ENCODE measurements at regions not wholly inside any gene's neighbourhood (a gene's known extent, or its start where the extent isn't known, plus 50 kb on each side); places are given as distances from the start of the nearest gene placed in this dataset.

GRCh38 chr3:18745472-18745871 is 320.3 kb upstream of the SATB1 start:
- H3K27ac Mint-ChIP-seq = no peak overlapping the region

More at GRCh38 chr3:18745472-18745871, 320.3 kb upstream of the SATB1 start:
- H3K4ac ChIP-seq (ENCODE audit: low read depth, low read length) = no peak overlapping the region
- Mint-ChIP-seq H3K9me3 (no peaks in the 10 kb centered on the region), H3K27me3 (ENCODE audit: low read depth) (no peaks in the 10 kb centered on the region), H3K4me3 (no peak overlapping the region), H3K36me3 (ENCODE audit: insufficient read depth in 1 of 3, low read depth in 3 of 3) (no peaks in the 10 kb centered on the region), H3K4me1 (peaks cover 0 to 5% of the 10 kb centered on the region in 2 experiments; a peak in 3 of 4 replicates)
- H2BK120ac ChIP-seq (ENCODE audit: low read depth, low read length, poor library complexity, severe bottlenecking) = no peak overlapping the region
- no peak overlapping the region for H2AFZ ChIP-seq (ENCODE audit: low read length)
- H3K9ac ChIP-seq (ENCODE audit: extremely low read depth, insufficient read length, low read length) = no peak overlapping the region
- H3K27ac ChIP-seq (ENCODE audit: insufficient read length, low read depth, low read length) = no peak overlapping the region
- no peak overlapping the region for H2BK5ac ChIP-seq (ENCODE audit: insufficient read length, low read length)
- H3K27me3 ChIP-seq (ENCODE audit: insufficient read depth, low read length) = no peaks in the 10 kb centered on the region
- H3K18ac ChIP-seq (ENCODE audit: insufficient read length, low read depth, low read length) = no peak overlapping the region
- no peaks in the 10 kb centered on the region for H3K4me1 ChIP-seq (ENCODE audit: insufficient read depth, low read length)
- H2BK20ac ChIP-seq (ENCODE audit: low read depth, low read length, poor library complexity, severe bottlenecking) = no peak overlapping the region
- WGBS (ENCODE audit: extremely low coverage, insufficient read length, low lambda C conversion rate) = no CpG with 5 or more reads among the region's 6 CpGs
- H3T11ph ChIP-seq (ENCODE audit: low read length) = no peak overlapping the region
- no peak overlapping the region for H3K56ac ChIP-seq (ENCODE audit: insufficient read length, low read depth, low read length)
- no peak overlapping the region for H4K5ac ChIP-seq (ENCODE audit: insufficient read length, low read depth, low read length)
- no peak overlapping the region for H2BK12ac ChIP-seq (ENCODE audit: insufficient read length, low read depth, low read length)
- no peaks in the 10 kb centered on the region for H4K20me1 ChIP-seq (ENCODE audit: control insufficient read depth, insufficient read depth, insufficient read length)
- no peak for TF ChIP-seq CTCF (conservative IDR thresholded peaks at IDR 0.05)
- H3K4me2 ChIP-seq (ENCODE audit: insufficient read depth, insufficient read length, low read length) = no peak overlapping the region
- H4K8ac ChIP-seq (replicated peaks; ENCODE audit: insufficient read length, low read depth, low read length) = no peak overlapping the region
- no peak for DNase-seq
- no peaks in the 10 kb centered on the region for H3K79me2 ChIP-seq (ENCODE audit: insufficient read depth, low read length)
- no peak overlapping the region for H3K23ac ChIP-seq (ENCODE audit: insufficient read length, low read depth, low read length)
- H2AK5ac ChIP-seq (ENCODE audit: insufficient read length, low read length) = no peak overlapping the region
- no peaks in the 10 kb centered on the region for H3K23me2 ChIP-seq (ENCODE audit: insufficient read length, low read depth, low read length, poor library complexity, severe bottlenecking)
- H3K14ac ChIP-seq (ENCODE audit: insufficient read depth, low read length) = no peak overlapping the region
- H4K91ac ChIP-seq (ENCODE audit: insufficient read length, low read depth, low read length) = no peak overlapping the region
- no peak overlapping the region for H2BK15ac ChIP-seq (ENCODE audit: low read depth, low read length)
- H3K79me1 ChIP-seq (ENCODE audit: insufficient read depth, low read depth, low read length, poor library complexity, severe bottlenecking) = no peaks in the 10 kb centered on the region
- no peaks in the 10 kb centered on the region for H3K9me3 ChIP-seq (ENCODE audit: control insufficient read depth, low read depth, low read length)
